A673 (cell line): ENCODE measurements at regions not wholly inside any gene's neighbourhood (a gene's known extent, or its start where the extent isn't known, plus 50 kb on each side); places are given as distances from the start of the nearest gene placed in this dataset.

Experiments
- BruUV-seq: library from RNA; stranded (reverse); fragments of 400-500 nt; replicated peaks from 2 replicates; lab custom pipeline; 2021; lab: Mats Ljungman, UMichigan
- CTCF ChIA-PET: fragments of 300-600 bp; sonication (Branson Sonifier 250); formaldehyde crosslinking; loops from one replicate; lab custom pipeline; 2022; ENCODE audit warnings: antibody characterized with exemption; lab: Charles Lee
- POLR2A ChIA-PET: fragments of 300-600 bp; sonication (Branson Sonifier 250); formaldehyde crosslinking; loops from one replicate; lab custom pipeline; 2022; ENCODE audit warnings: antibody characterized with exemption; ENCODE audit not compliant: low non-redundant PET; lab: Charles Lee
- DNase-seq: peaks from one replicate; pipeline ENCODE4 v3.0.0-alpha.2; 2015; ENCODE audit warnings: low spot score
- H3K27ac ChIP-seq: fragments of 200-600 bp; sonication (generic); 2 replicates; pipeline ENCODE4 v1.5.1; 2016; ENCODE audit warnings: mixed run types, low read depth, mild to moderate bottlenecking, mixed read lengths, antibody characterized with exemption, low read length; ENCODE audit not compliant: poor library complexity, severe bottlenecking
- H3K27me3 ChIP-seq: fragments of 200-600 bp; sonication (generic); replicated peaks from 2 replicates; pipeline ENCODE4 v1.6.1; 2017; ENCODE audit warnings: mixed run types, low read depth, mild to moderate bottlenecking, mixed read lengths, antibody characterized with exemption, low read length; ENCODE audit not compliant: insufficient read depth, poor library complexity
- H3K36me3 ChIP-seq: fragments of 200-600 bp; sonication (generic); 2 replicates; pipeline ENCODE4 v1.6.1; 2016; ENCODE audit warnings: mixed run types, mild to moderate bottlenecking, mixed read lengths, antibody characterized with exemption, low read length; ENCODE audit not compliant: insufficient read depth, poor library complexity, severe bottlenecking
- H3K4me1 ChIP-seq: fragments of 200-600 bp; sonication (generic); 2 replicates; pipeline ENCODE4 v1.6.1; 2017; ENCODE audit warnings: mixed run types, mild to moderate bottlenecking, mixed read lengths, antibody characterized with exemption, low read length; ENCODE audit not compliant: insufficient read depth, poor library complexity, severe bottlenecking
- H3K4me3 ChIP-seq: fragments of 200-600 bp; sonication (generic); 2 replicates; pipeline ENCODE4 v1.5.1; 2016; ENCODE audit warnings: low read depth, mixed run types, mild to moderate bottlenecking, mixed read lengths, low read length; ENCODE audit not compliant: poor library complexity, severe bottlenecking
- H3K9me3 ChIP-seq: fragments of 200-600 bp; sonication (generic); 2 replicates; pipeline ENCODE4 v1.6.1; 2016; ENCODE audit warnings: mixed run types, low read depth, mild to moderate bottlenecking, mixed read lengths, antibody characterized with exemption, low read length; ENCODE audit not compliant: poor library complexity, severe bottlenecking
- EZH2 ChIP-seq: fragments of 200-600 bp; sonication (generic); IDR thresholded peaks from 2 replicates; pipeline ENCODE4 v1.6.1; 2017; ENCODE audit warnings: borderline replicate concordance, low read depth, mild to moderate bottlenecking, mixed read lengths, antibody characterized with exemption, low read length; ENCODE audit not compliant: poor library complexity, severe bottlenecking
- intact Hi-C: fragments of 100-400 bp; cut with micrococcal nuclease; formaldehyde crosslinking; loops from one replicate; pipeline ENCODE4 v1.10.0; 2022; ENCODE audit not compliant: unreplicated experiment
- TF ChIP-seq, protein P1 (sequence below): fragments of 300-800, 200-600 bp; sonication (generic); conservative IDR thresholded peaks from 2 replicates; pipeline ENCODE4 v1.5.1; 2017; ENCODE audit warnings: low read depth, mild to moderate bottlenecking, antibody characterized with exemption, low read length, moderate library complexity, mixed read lengths

DNA sequence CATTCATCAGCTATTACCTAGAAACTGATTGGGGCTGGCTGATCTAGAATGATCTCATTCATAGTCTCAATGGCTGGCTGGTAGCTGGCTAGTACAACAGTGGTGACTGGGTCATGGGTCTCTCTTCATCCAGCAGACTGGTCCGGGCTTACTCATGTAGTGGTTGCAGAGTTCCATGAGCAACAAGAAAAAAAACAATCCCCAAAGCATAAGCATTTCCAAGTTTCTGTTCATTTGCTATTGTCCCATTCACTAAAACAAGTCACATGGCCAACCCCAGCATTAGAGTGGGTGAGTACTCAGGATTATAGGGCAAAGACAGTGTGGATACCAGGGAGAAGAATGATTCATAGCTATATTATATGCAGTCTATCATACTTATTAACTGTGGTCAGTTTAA lies 85.2 kb upstream of the SEMA3C start:
- Histone ChIP-seq H3K27me3 (no peaks in the 10 kb centered on the region), H3K4me1 (no peaks in the 10 kb centered on the region), H3K36me3 (no peaks in the 10 kb centered on the region), H3K27ac (no peak overlapping the region), H3K9me3 (no peaks in the 10 kb centered on the region), H3K4me3 (no peak overlapping the region)
- no peak for DNase-seq
- CTCF ChIA-PET, result interaction anchor here (0.6 kb wide), 1 partner anchor 15 kb away, joined by 3 read pairs; no protein-coding TSS in a partner anchor
- intact Hi-C loops, result no loop called here
- no TSS peak for BruUV-seq
- TF ChIP-seq, protein P1, sequence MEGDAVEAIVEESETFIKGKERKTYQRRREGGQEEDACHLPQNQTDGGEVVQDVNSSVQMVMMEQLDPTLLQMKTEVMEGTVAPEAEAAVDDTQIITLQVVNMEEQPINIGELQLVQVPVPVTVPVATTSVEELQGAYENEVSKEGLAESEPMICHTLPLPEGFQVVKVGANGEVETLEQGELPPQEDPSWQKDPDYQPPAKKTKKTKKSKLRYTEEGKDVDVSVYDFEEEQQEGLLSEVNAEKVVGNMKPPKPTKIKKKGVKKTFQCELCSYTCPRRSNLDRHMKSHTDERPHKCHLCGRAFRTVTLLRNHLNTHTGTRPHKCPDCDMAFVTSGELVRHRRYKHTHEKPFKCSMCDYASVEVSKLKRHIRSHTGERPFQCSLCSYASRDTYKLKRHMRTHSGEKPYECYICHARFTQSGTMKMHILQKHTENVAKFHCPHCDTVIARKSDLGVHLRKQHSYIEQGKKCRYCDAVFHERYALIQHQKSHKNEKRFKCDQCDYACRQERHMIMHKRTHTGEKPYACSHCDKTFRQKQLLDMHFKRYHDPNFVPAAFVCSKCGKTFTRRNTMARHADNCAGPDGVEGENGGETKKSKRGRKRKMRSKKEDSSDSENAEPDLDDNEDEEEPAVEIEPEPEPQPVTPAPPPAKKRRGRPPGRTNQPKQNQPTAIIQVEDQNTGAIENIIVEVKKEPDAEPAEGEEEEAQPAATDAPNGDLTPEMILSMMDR, result no peak
- TF ChIP-seq EZH2, result no peak
- POLR2A ChIA-PET, result interaction anchor here (0.9 kb wide), 1 partner anchor 27 kb away, joined by 3 read pairs; no protein-coding TSS in a partner anchor

DNA sequence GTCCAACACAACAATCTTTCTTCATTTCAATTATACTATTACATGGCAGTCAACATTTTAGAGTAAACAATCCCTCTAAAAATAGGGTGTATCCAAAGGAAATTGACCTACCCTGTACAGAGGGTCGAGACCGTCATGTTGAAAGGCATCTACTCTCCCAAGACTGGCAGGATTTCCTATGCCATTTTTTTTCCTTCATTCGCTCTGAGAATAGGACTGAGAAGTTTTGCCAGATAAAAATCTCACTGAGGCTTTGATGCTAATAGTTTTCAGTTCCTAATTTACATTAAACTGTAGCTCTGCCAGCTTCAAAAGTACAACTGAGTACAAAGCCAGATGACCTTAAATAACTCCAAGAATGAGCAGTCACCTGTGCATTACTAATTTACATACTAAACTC lies 84.5 kb upstream of the SEMA3C start:
- Histone ChIP-seq H3K4me1 (no peaks in the 10 kb centered on the region), H3K27me3 (no peaks in the 10 kb centered on the region), H3K27ac (no peak overlapping the region), H3K36me3 (no peaks in the 10 kb centered on the region), H3K4me3 (no peak overlapping the region), H3K9me3 (no peaks in the 10 kb centered on the region)
- intact Hi-C loops, result no loop called here
- no TSS peak for BruUV-seq
- ChIA-PET CTCF (no interaction called here), POLR2A (no interaction called here)
- no peak for TF ChIP-seq EZH2
- TF ChIP-seq, protein P1, result no peak
- no peak for DNase-seq

DNA sequence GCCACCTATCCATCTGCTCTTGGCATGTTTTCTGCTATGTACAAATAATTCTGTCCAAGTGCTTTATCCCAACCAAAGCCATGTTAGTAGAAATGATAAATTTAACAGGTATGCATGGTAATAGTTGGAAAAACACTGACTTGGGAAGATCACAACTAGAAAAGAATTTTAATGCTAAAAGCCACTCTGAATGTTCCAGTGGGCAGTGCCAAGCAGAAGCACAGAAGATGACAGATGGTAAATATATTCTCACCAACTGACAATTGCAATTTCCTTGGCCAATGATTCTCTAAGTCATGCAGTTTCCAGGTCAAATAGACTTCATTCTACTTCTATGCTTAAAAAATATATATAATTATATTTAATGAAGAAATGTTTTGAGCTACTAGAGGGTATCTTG lies 83.6 kb upstream of the SEMA3C start:
- TF ChIP-seq, protein P1, result no peak
- no peak for TF ChIP-seq EZH2
- Histone ChIP-seq H3K9me3 (no peaks in the 10 kb centered on the region), H3K36me3 (no peaks in the 10 kb centered on the region), H3K27me3 (no peaks in the 10 kb centered on the region), H3K4me1 (no peaks in the 10 kb centered on the region), H3K4me3 (no peak overlapping the region), H3K27ac (no peak overlapping the region)
- DNase-seq, result no peak
- ChIA-PET CTCF (no interaction called here), POLR2A (no interaction called here)
- intact Hi-C loops, result no loop called here
- no TSS peak for BruUV-seq
